ENCODE measurements at regions not wholly inside any gene's neighbourhood (a gene's known extent, or its start where the extent isn't known, plus 50 kb on each side); places are given as distances from the start of the nearest gene placed in this dataset.

DNA sequence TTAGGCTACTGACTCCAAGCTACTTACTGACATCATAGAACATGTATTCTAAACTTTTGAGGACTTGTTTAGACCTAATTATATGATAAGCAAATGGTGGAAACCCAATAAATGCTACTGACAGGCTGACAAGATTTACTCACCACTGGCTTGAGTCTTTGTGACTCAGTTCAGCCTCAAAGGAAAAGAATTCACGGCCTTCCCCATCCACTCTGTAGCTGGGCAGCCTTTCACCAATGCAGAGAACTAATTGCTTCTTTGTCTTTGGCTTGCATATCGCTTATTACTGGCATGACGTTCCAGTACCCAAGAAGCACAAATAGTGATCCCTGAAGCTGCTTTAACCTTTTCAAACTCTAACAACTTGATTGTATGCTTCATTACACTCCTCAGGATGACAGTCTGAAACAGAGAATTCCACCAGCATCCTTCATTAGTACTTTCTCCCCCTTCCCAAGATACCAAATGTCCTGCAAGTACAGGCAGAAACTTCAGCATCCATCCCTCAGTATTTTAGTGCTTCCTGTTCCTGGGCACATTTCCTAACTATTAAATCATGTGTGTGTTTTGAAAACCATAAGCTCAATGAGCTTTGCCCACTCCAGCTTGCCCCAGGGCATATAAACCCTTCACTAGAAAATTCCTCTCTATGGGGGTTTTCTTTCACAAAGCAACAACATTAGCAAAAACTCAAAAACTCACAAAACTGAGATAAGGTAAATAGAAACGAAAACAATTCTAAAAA, 298.1 kb upstream of the SLC7A11 start:
- TF ChIP-seq POLR2A (IDR thresholded peaks at IDR 0.05) (no peak), CTCF (IDR thresholded peaks at IDR 0.05) (no peak)
